IMR-90 (cell line): ENCODE measurements at regions not wholly inside any gene's neighbourhood (a gene's known extent, or its start where the extent isn't known, plus 50 kb on each side); places are given as distances from the start of the nearest gene placed in this dataset.

Source experiments
- ATAC-seq: fragments of 200-7000 bp; cut with Tn5 transposase; 2 replicates; pipeline ENCODE4 v1.9.1; 2020; ENCODE audit warnings: low read depth, mild to moderate bottlenecking, moderate library complexity
- BruUV-seq: library from RNA; stranded (reverse); fragments of 400-500 nt; replicated peaks from 2 replicates; lab custom pipeline; 2021; lab: Mats Ljungman, UMichigan
- CTCF ChIA-PET: fragments of 300-600 bp; formaldehyde crosslinking; extraction: SDS; loops from one replicate; lab custom pipeline; 2021; ENCODE audit warnings: antibody characterized with exemption; lab: Yijun Ruan, JAX
- POLR2A ChIA-PET: fragments of 300-600 bp; sonication (Branson Sonifier 250); formaldehyde crosslinking; loops from one replicate; lab custom pipeline; 2022; ENCODE audit warnings: antibody characterized with exemption; ENCODE audit not compliant: unreplicated experiment; lab: Charles Lee
- DNase-seq: peaks from one replicate; pipeline ENCODE4 v3.0.0; 2013
- H2AFZ ChIP-seq: replicated peaks from 2 replicates; pipeline ENCODE3; 2013; ENCODE audit warnings: low read length, mild to moderate bottlenecking; ENCODE audit not compliant: poor library complexity
- H2AK5ac ChIP-seq: 2 replicates; pipeline ENCODE4 v1.6.1; 2013; ENCODE audit warnings: low read depth, low read length, inconsistent platforms
- H2AK9ac ChIP-seq: replicated peaks from 2 replicates; pipeline ENCODE3; 2013; ENCODE audit warnings: mild to moderate bottlenecking, low read depth, low read length, moderate library complexity; ENCODE audit not compliant: poor library complexity
- H2BK120ac ChIP-seq: 2 replicates; pipeline ENCODE4 v1.6.1; 2013; ENCODE audit warnings: low read depth, low read length, inconsistent platforms
- H2BK15ac ChIP-seq: 3 replicates; pipeline ENCODE4 v1.6.1; 2013; ENCODE audit warnings: low read depth, low read length, inconsistent platforms
- H2BK20ac ChIP-seq: 2 replicates; pipeline ENCODE4 v1.6.1; 2013; ENCODE audit warnings: low read depth, mild to moderate bottlenecking, inconsistent platforms, low read length, moderate library complexity
- H2BK5ac ChIP-seq: 2 replicates; pipeline ENCODE4 v1.6.1; 2013; ENCODE audit warnings: mild to moderate bottlenecking, low read depth, low read length, inconsistent platforms; ENCODE audit not compliant: poor library complexity, severe bottlenecking
- H3K14ac ChIP-seq: replicated peaks from 2 replicates; pipeline ENCODE4 v1.6.1; 2013; ENCODE audit warnings: low read depth, low read length, inconsistent platforms
- H3K18ac ChIP-seq: 2 replicates; pipeline ENCODE4 v1.6.1; 2013; ENCODE audit warnings: low read depth, low read length, control low read depth
- H3K23ac ChIP-seq: 2 replicates; pipeline ENCODE4 v1.6.1; 2013; ENCODE audit warnings: low read depth, low read length, inconsistent platforms
- H3K27ac ChIP-seq: 2 replicates; pipeline ENCODE4 v1.5.1; 2013; ENCODE audit warnings: mild to moderate bottlenecking, control low read depth, low read length; ENCODE audit not compliant: insufficient read depth
- H3K27me3 ChIP-seq: 2 replicates; pipeline ENCODE4 v1.6.1; 2013; ENCODE audit warnings: low read length; ENCODE audit not compliant: control insufficient read depth, insufficient read depth
- H3K36me3 ChIP-seq: 2 replicates; pipeline ENCODE4 v1.6.1; 2013; ENCODE audit warnings: low read length, mixed read lengths; ENCODE audit not compliant: control insufficient read depth, insufficient read depth
- H3K4ac ChIP-seq: 2 replicates; pipeline ENCODE4 v1.6.1; 2013; ENCODE audit warnings: low read depth, low read length, inconsistent platforms
- H3K4me1 ChIP-seq: 2 replicates; pipeline ENCODE4 v1.6.1; 2013; ENCODE audit warnings: low read length, mixed read lengths; ENCODE audit not compliant: control insufficient read depth, insufficient read depth
- H3K4me2 ChIP-seq: 2 replicates; pipeline ENCODE4 v1.6.1; 2013; ENCODE audit warnings: low read depth, mild to moderate bottlenecking, control low read depth, low read length, moderate library complexity
- H3K4me3 ChIP-seq: 2 replicates; pipeline ENCODE4 v1.5.1; 2013; ENCODE audit warnings: low read depth, mild to moderate bottlenecking, control low read depth, low read length, moderate library complexity; ENCODE audit not compliant: insufficient read depth
- H3K56ac ChIP-seq: 2 replicates; pipeline ENCODE4 v1.6.1; 2013; ENCODE audit warnings: low read length, inconsistent platforms; ENCODE audit not compliant: insufficient read depth; ENCODE audit errors: extremely low read depth
- H3K79me1 ChIP-seq, 2 experiments: 2 replicates each; pipeline ENCODE4 v1.6.1; 2013; ENCODE audit warnings: low read length in 2 of 2, inconsistent platforms in 1 of 2, low read depth in 1 of 2
- H3K9ac ChIP-seq: 2 replicates; pipeline ENCODE4 v1.6.1; 2013; ENCODE audit warnings: low read depth, low read length, control low read depth
- H3K9me1 ChIP-seq: 2 replicates; pipeline ENCODE4 v1.6.1; 2013; ENCODE audit warnings: low read length, inconsistent platforms; ENCODE audit not compliant: insufficient read depth
- H3K9me3 ChIP-seq: 2 replicates; pipeline ENCODE4 v1.6.1; 2013; ENCODE audit warnings: low read length; ENCODE audit not compliant: control insufficient read depth, insufficient read depth
- H4K20me1 ChIP-seq: 2 replicates; pipeline ENCODE4 v1.6.1; 2013; ENCODE audit warnings: low read length, inconsistent platforms; ENCODE audit not compliant: insufficient read depth
- H4K5ac ChIP-seq: 2 replicates; pipeline ENCODE4 v1.6.1; 2013; ENCODE audit warnings: mild to moderate bottlenecking, low read depth, low read length, control low read depth
- H4K8ac ChIP-seq, 2 experiments: 2 replicates each; pipeline ENCODE4 v1.6.1; 2013; ENCODE audit warnings: low read depth in 2 of 2, low read length in 2 of 2, control low read depth in 1 of 2, inconsistent platforms in 1 of 2
- H4K91ac ChIP-seq: 2 replicates; pipeline ENCODE4 v1.6.1; 2013; ENCODE audit warnings: low read depth, low read length, inconsistent platforms; ENCODE audit not compliant: insufficient read depth
- BHLHE40 ChIP-seq: fragments of 150-350 bp; IDR thresholded peaks from 2 replicates; pipeline ENCODE4 v1.6.1; 2016; ENCODE audit warnings: mild to moderate bottlenecking, low read depth, low read length
- CEBPB ChIP-seq: IDR thresholded peaks from 2 replicates; pipeline ENCODE4 v1.6.1; 2012; ENCODE audit warnings: low read depth, low read length, improper control_type of control experiment
- CHD1 ChIP-seq: IDR thresholded peaks from 2 replicates; pipeline ENCODE4 v1.6.1; 2012; ENCODE audit warnings: low read depth, low read length, improper control_type of control experiment
- ELK1 ChIP-seq: fragments of 150-350 bp; IDR thresholded peaks from 2 replicates; pipeline ENCODE4 v1.6.1; 2016; ENCODE audit warnings: low read depth, mild to moderate bottlenecking, low read length, moderate library complexity, borderline replicate concordance
- FOS ChIP-seq: fragments of 150-350 bp; IDR thresholded peaks from 2 replicates; pipeline ENCODE4 v1.6.1; 2016; ENCODE audit warnings: low read depth, low read length
- MAZ ChIP-seq: IDR thresholded peaks from 2 replicates; pipeline ENCODE4 v1.6.1; 2012; ENCODE audit warnings: low read depth, mild to moderate bottlenecking, low read length, improper control_type of control experiment, moderate library complexity, borderline replicate concordance
- NFE2L2 ChIP-seq: fragments of 150-350 bp; IDR thresholded peaks from 2 replicates; pipeline ENCODE4 v1.6.1; 2016; ENCODE audit warnings: low read depth, mild to moderate bottlenecking, low read length
- RAD21 ChIP-seq: IDR thresholded peaks from 2 replicates; pipeline ENCODE4 v1.6.1; 2012; ENCODE audit warnings: low read length, improper control_type of control experiment
- USF2 ChIP-seq: fragments of 150-350 bp; IDR thresholded peaks from 2 replicates; pipeline ENCODE4 v1.6.1; 2017; ENCODE audit warnings: mild to moderate bottlenecking, antibody characterized with exemption, low read length, low read depth
- WGBS, 2 experiments: methylation state at CpG; one replicate each; pipeline versions ENCODE4 v1.1.5 to v1.1.7; 2013; ENCODE audit warnings: missing lambda C conversion rate in 2 of 2; ENCODE audit not compliant: insufficient read length in 1 of 2; ENCODE audit errors: extremely low coverage in 2 of 2; 5-methylcytosine and 5-hydroxymethylcytosine counted together
- dilution Hi-C: fragments of 300-500 bp; cut with HindIII; formaldehyde crosslinking; loops from one replicate; pipeline ENCODE4 v1.14.3; 2018; ENCODE audit warnings: low sequenced_read_pairs; ENCODE audit not compliant: unreplicated experiment
- in situ Hi-C: fragments of 300-500 bp; cut with MboI; formaldehyde crosslinking; loops from 3 replicates; pipeline ENCODE4 v1.14.3; 2019; ENCODE audit warnings: low sequenced_read_pairs, inconsistent platforms, mixed read lengths
- intact Hi-C: fragments of 100-400 bp; cut with micrococcal nuclease; formaldehyde crosslinking; loops from 2 replicates; pipeline ENCODE4 v1.10.0; 2022

- no peaks in the 10 kb centered on the region for H3K9me1 ChIP-seq
- intact Hi-C loops = no loop called here
- no peak overlapping the region for H3K14ac ChIP-seq
- H3K4me2 ChIP-seq = no peak overlapping the region
- no peak overlapping the region for H3K9ac ChIP-seq
- no peak overlapping the region for H3K27ac ChIP-seq
- H2BK5ac ChIP-seq = no peak overlapping the region
- ATAC-seq = no peak
- POLR2A ChIA-PET = no interaction called here
- no peak overlapping the region for H3K4me3 ChIP-seq
- H2AFZ ChIP-seq = no peak overlapping the region
- peaks cover 2% of the 10 kb centered on the region; the same call in 1 of the 2 replicates for H3K4me1 ChIP-seq
- H3K27me3 ChIP-seq = no peaks in the 10 kb centered on the region
- H2BK15ac ChIP-seq = no peak overlapping the region
- no peak overlapping the region for H3K18ac ChIP-seq
- no peak overlapping the region for H2BK120ac ChIP-seq
- H4K20me1 ChIP-seq = no peaks in the 10 kb centered on the region
- H3K56ac ChIP-seq = no peak overlapping the region
- CTCF ChIA-PET = interaction anchor here (0.5 kb wide), 1 partner anchor 157 kb away, joined by 3 read pairs; no protein-coding TSS in a partner anchor
- no peak overlapping the region for H2BK20ac ChIP-seq
- H4K5ac ChIP-seq = no peak overlapping the region
- no peaks in the 10 kb centered on the region for H3K9me3 ChIP-seq
- no peak overlapping the region for H2AK5ac ChIP-seq
- DNase-seq = no peak
- H4K91ac ChIP-seq = no peak overlapping the region
- in situ Hi-C loops = no loop called here
- no peak for TF ChIP-seq ELK1
- TF ChIP-seq BHLHE40 = no peak
- no peak for TF ChIP-seq MAZ
- no peak for TF ChIP-seq FOS
- TF ChIP-seq RAD21 = no peak
- no peak for TF ChIP-seq CHD1
- TF ChIP-seq USF2 = no peak
- no peak for TF ChIP-seq NFE2L2
- TF ChIP-seq CEBPB = no peak
- H3K79me1 ChIP-seq = no peaks in the 10 kb centered on the region
- no TSS peak for BruUV-seq
- H3K36me3 ChIP-seq = no peaks in the 10 kb centered on the region
- no peak overlapping the region for H3K4ac ChIP-seq
- no peak overlapping the region for H2AK9ac ChIP-seq
- dilution Hi-C loops = no loop called here
- WGBS, 2 experiments = no CpG with 5 or more reads among the region's 2 CpGs
- H4K8ac ChIP-seq = no peak overlapping the region
- H3K23ac ChIP-seq = no peak overlapping the region
These were observed 591.5 kb downstream of the RFPL4B start for GRCh38 chr6:112938650-112939049.
